ENCODE measurements at regions not wholly inside any gene's neighbourhood (a gene's known extent, or its start where the extent isn't known, plus 50 kb on each side); places are given as distances from the start of the nearest gene placed in this dataset.

DNA sequence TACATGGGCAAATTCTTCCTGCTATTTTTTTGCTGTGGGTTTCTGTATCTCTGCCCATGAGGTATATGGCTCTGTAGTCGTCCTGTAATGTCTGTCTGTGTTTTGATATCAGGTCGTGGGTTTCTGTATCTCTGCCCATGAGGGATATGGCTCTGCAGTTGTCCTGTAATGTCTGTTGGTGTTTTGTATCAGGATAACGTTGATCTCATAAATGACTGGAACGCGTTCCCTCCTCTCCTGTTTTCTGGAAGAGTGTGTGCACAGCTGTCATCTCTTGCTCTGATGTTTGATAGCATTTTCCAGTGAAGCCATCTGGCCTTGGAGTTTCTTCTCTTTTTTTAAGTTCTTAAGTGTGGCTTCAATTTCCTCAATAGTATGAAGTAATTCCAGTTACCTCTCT, 57.2 kb downstream of the SOX1 start:
- no peak overlapping the region for H3K27ac Mint-ChIP-seq
- no peak overlapping the region for H3K4me3 Mint-ChIP-seq
- peaks cover 21% of the 10 kb centered on the region for H3K27me3 Mint-ChIP-seq
- H3K36me3 Mint-ChIP-seq (ENCODE audit: low read depth), result no peaks in the 10 kb centered on the region
- no peaks in the 10 kb centered on the region for H3K9me3 Mint-ChIP-seq
- ATAC-seq (replicated peaks), result no peak
- no peaks in the 10 kb centered on the region for H3K4me1 Mint-ChIP-seq

DNA sequence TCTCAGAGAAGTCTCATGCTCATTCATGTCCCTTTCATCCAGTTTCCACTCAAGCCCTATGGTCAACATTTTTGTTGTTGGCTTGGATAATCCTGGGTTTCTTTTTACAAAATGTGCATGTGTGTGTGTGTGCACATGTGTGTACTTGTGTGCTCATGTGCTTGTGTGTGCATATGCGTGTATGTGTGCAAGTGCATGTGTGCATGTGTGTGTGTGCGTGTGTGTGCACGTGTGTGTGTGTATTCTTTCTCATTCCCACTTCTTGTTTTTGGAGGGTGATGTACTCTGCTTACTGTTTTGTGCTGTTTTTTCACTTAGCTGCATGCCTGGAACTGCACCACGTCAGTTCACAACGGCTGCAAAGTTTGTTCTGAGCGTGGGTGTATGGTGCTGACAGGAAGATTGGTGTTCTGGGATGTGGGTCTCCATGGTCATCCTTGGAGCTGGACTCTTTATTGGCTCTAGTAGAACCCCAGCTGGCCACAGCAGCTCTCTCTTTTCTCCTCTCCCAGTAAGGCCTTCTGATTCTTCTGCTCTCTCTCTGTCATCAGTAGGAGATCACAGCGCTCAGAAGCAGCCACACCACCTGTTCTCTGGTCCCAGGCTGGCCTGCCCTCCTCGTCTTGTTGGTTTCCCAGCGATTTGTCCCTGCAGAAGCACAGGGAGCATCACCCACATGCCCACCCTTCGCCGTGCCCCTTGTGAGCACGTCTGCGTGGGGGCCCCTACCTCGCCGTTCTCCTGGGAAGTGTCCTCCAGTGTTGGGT, 60.8 kb downstream of the SOX1 start:
- no peak for ATAC-seq (replicated peaks)
- no peaks in the 10 kb centered on the region for H3K9me3 Mint-ChIP-seq
- no peak overlapping the region for H3K27ac Mint-ChIP-seq
- no peak overlapping the region for H3K4me3 Mint-ChIP-seq
- peaks cover 30% of the 10 kb centered on the region for H3K27me3 Mint-ChIP-seq
- H3K36me3 Mint-ChIP-seq (ENCODE audit: low read depth), result no peaks in the 10 kb centered on the region
- H3K4me1 Mint-ChIP-seq, result no peaks in the 10 kb centered on the region

- H3K27ac Mint-ChIP-seq, result no peak overlapping the region
- no peak overlapping the region for H3K4me3 Mint-ChIP-seq
- H3K27me3 Mint-ChIP-seq, result peaks cover 30% of the 10 kb centered on the region
- no peaks in the 10 kb centered on the region for H3K4me1 Mint-ChIP-seq
- ATAC-seq (replicated peaks), result no peak
- no peaks in the 10 kb centered on the region for H3K9me3 Mint-ChIP-seq
- H3K36me3 Mint-ChIP-seq (ENCODE audit: low read depth), result no peaks in the 10 kb centered on the region
These were observed 61.3 kb downstream of the SOX1 start for GRCh38 chr13:112128331-112128610.

GRCh38 chr13:112130418-112130817, 63.5 kb downstream of the SOX1 start:
- Mint-ChIP-seq H3K27ac (no peak overlapping the region), H3K27me3 (peaks cover 33% of the 10 kb centered on the region), H3K9me3 (no peaks in the 10 kb centered on the region), H3K4me3 (no peak overlapping the region), H3K36me3 (ENCODE audit: low read depth) (no peaks in the 10 kb centered on the region), H3K4me1 (no peaks in the 10 kb centered on the region)
- no peak for ATAC-seq (replicated peaks)

DNA sequence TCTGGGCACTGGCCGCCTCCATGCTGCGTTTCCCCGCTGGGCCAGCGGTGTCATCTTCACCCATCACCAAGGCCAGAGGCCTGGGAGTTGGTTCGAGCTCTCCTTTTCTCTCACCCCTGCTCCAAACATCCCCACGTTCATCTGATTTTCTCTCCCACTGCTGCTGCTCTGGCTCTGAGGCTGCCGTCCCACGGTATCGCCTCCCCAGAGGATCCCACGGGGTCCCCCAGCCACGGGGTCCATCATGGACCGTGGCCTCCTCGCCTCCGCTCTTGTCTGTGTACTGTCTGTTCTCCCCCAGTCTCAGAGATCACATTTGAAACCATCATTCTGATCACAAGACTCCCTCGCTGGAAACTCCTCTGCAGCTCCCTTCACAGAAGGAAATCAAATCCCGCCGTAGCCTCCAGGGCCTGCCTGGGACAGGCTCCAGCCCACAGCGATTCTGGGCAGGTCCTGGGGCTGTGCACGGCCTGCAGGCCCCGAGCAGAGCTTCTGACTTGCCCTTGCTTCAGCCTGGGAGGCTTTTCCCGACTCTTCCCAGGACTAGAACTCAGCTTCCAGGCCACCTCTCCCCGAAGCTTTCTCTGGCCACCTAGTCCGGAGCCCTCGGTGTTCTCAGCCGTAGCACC, 64.2 kb downstream of the SOX1 start:
- Mint-ChIP-seq H3K27me3 (peaks cover 36% of the 10 kb centered on the region), H3K27ac (no peak overlapping the region), H3K36me3 (ENCODE audit: low read depth) (no peaks in the 10 kb centered on the region), H3K4me3 (no peak overlapping the region), H3K9me3 (no peaks in the 10 kb centered on the region), H3K4me1 (no peaks in the 10 kb centered on the region)
- no peak for ATAC-seq (replicated peaks)

DNA sequence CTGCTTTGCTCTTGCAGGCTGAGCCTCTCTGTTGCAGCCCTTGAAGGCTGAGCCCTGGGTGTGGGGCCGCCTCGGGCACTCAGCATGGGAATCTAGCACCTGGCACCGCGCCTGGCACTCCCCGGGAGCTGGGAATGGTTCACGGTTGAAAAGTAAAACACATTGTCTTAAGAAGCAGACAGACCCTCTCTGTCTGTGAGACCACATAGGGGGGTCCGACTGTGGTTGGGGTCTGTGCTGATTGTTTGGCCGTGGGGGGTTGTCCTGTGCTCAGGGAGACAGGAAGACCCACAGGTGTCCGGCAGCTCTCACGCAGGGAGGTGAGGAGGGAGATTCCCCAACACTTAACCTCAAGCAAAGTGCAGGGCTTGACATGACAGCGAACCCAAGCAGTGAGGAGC, 64.8 kb downstream of the SOX1 start:
- Mint-ChIP-seq H3K27me3 (peaks cover 36% of the 10 kb centered on the region), H3K27ac (no peak overlapping the region), H3K36me3 (ENCODE audit: low read depth) (no peaks in the 10 kb centered on the region), H3K4me1 (no peaks in the 10 kb centered on the region), H3K9me3 (no peaks in the 10 kb centered on the region), H3K4me3 (no peak overlapping the region)
- no peak for ATAC-seq (replicated peaks)

- H3K36me3 Mint-ChIP-seq (ENCODE audit: low read depth), result no peaks in the 10 kb centered on the region
- no peak overlapping the region for H3K27ac Mint-ChIP-seq
- no peak for ATAC-seq (replicated peaks)
- no peak overlapping the region for H3K4me3 Mint-ChIP-seq
- H3K9me3 Mint-ChIP-seq, result no peaks in the 10 kb centered on the region
- no peaks in the 10 kb centered on the region for H3K4me1 Mint-ChIP-seq
- peaks cover 32% of the 10 kb centered on the region for H3K27me3 Mint-ChIP-seq
These were observed 65.2 kb downstream of the SOX1 start for GRCh38 chr13:112132142-112132541.

- ATAC-seq (replicated peaks), result no peak
- H3K36me3 Mint-ChIP-seq (ENCODE audit: low read depth), result no peaks in the 10 kb centered on the region
- no peaks in the 10 kb centered on the region for H3K4me1 Mint-ChIP-seq
- H3K27ac Mint-ChIP-seq, result no peak overlapping the region
- peaks cover 29% of the 10 kb centered on the region for H3K27me3 Mint-ChIP-seq
- no peak overlapping the region for H3K4me3 Mint-ChIP-seq
- no peaks in the 10 kb centered on the region for H3K9me3 Mint-ChIP-seq
These were observed 65.7 kb downstream of the SOX1 start for GRCh38 chr13:112132619-112133018.

DNA sequence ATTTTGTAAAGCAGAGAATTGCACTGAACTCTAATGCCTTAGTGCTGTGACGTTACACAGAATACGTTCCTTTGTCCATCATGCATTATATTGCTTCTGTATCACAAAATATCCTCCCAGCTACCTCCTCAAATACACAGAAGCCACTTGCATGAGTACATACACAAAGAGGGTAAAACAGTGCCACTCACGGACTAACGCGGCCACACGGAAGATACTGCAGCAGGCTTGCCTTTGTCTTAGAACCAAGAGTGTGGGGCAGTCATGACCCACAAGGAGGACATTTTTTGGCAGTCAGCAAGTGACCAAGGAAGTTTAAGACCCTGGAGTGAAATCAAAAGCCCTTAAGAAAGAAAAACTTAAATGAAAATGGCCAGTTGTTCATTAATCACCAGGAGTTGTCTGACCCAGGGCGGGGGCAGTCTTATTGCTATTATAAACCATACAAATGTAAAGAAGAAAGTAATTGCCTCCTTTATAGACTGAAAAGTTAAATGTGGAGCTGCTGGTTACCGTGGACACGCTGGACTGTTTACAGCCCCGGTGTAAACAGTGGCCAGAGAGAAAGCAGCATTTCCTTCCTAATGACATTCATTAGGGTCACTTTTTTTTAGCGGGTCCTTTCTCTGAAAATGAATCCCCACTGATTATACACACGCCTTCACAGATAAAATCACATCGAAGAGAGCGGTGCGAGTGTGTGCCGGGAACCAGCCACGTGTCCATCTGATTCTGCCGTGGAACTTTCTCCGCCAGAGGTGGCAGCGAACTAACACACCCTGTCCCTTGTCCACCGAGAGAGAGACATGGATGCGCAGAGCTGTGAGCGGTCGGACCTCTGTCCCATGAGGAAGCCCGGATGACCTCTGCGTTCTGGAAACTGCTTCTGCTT, 66.8 kb downstream of the SOX1 start:
- no peak for ATAC-seq (replicated peaks)
- H3K4me1 Mint-ChIP-seq, result no peaks in the 10 kb centered on the region
- peaks cover 20% of the 10 kb centered on the region for H3K27me3 Mint-ChIP-seq
- H3K36me3 Mint-ChIP-seq (ENCODE audit: low read depth), result no peaks in the 10 kb centered on the region
- no peaks in the 10 kb centered on the region for H3K9me3 Mint-ChIP-seq
- no peak overlapping the region for H3K4me3 Mint-ChIP-seq
- H3K27ac Mint-ChIP-seq, result no peak overlapping the region

- Mint-ChIP-seq H3K36me3 (ENCODE audit: low read depth) (no peaks in the 10 kb centered on the region), H3K4me3 (no peak overlapping the region), H3K9me3 (no peaks in the 10 kb centered on the region), H3K27ac (no peak overlapping the region), H3K4me1 (no peaks in the 10 kb centered on the region), H3K27me3 (peaks cover 16% of the 10 kb centered on the region)
- ATAC-seq (replicated peaks), result no peak
These were observed 67.6 kb downstream of the SOX1 start for GRCh38 chr13:112134391-112135075.

- H3K27me3 Mint-ChIP-seq, result peaks cover 13% of the 10 kb centered on the region
- ATAC-seq (replicated peaks), result no peak
- no peaks in the 10 kb centered on the region for H3K4me1 Mint-ChIP-seq
- H3K27ac Mint-ChIP-seq, result no peak overlapping the region
- H3K9me3 Mint-ChIP-seq, result no peaks in the 10 kb centered on the region
- no peaks in the 10 kb centered on the region for H3K36me3 Mint-ChIP-seq (ENCODE audit: low read depth)
- H3K4me3 Mint-ChIP-seq, result no peak overlapping the region
These were observed 69.1 kb downstream of the SOX1 start for GRCh38 chr13:112136095-112136494.

- no peak for ATAC-seq (replicated peaks)
- no peaks in the 10 kb centered on the region for H3K9me3 Mint-ChIP-seq
- peaks cover 10% of the 10 kb centered on the region for H3K27me3 Mint-ChIP-seq
- H3K36me3 Mint-ChIP-seq (ENCODE audit: low read depth), result no peaks in the 10 kb centered on the region
- H3K27ac Mint-ChIP-seq, result no peak overlapping the region
- H3K4me3 Mint-ChIP-seq, result no peak overlapping the region
- H3K4me1 Mint-ChIP-seq, result no peaks in the 10 kb centered on the region
These were observed 70.2 kb downstream of the SOX1 start for GRCh38 chr13:112137144-112137543.

- no peak overlapping the region for H3K27ac Mint-ChIP-seq
- H3K4me3 Mint-ChIP-seq, result no peak overlapping the region
- no peak for ATAC-seq (replicated peaks)
- H3K36me3 Mint-ChIP-seq (ENCODE audit: low read depth), result no peaks in the 10 kb centered on the region
- peaks cover 6% of the 10 kb centered on the region for H3K27me3 Mint-ChIP-seq
- no peaks in the 10 kb centered on the region for H3K9me3 Mint-ChIP-seq
- no peaks in the 10 kb centered on the region for H3K4me1 Mint-ChIP-seq
These were observed 73.4 kb downstream of the SOX1 start for GRCh38 chr13:112140366-112140765.

GRCh38 chr13:112141643-112142400, 74.9 kb downstream of the SOX1 start:
- Mint-ChIP-seq H3K4me3 (no peak overlapping the region), H3K27me3 (peaks cover 4% of the 10 kb centered on the region)

More at GRCh38 chr13:112141643-112142400, 74.9 kb downstream of the SOX1 start:
- H3K27ac Mint-ChIP-seq, result no peak overlapping the region
- H3K36me3 Mint-ChIP-seq (ENCODE audit: low read depth), result no peaks in the 10 kb centered on the region
- ATAC-seq (replicated peaks), result no peak
- H3K4me1 Mint-ChIP-seq, result no peaks in the 10 kb centered on the region
- no peaks in the 10 kb centered on the region for H3K9me3 Mint-ChIP-seq

Data from activated T-helper 17 cell treated with anti-CD3 and anti-CD28 coated beads, Interleukin-2, amount 50 U/mL, for 72 hours (primary cell).